HL-60 (cell line): ENCODE measurements at regions not wholly inside any gene's neighbourhood (a gene's known extent, or its start where the extent isn't known, plus 50 kb on each side); places are given as distances from the start of the nearest gene placed in this dataset.

Experiments
- GABPA ChIP-seq: IDR thresholded peaks from 2 replicates; pipeline ENCODE4 v1.6.1; 2012; ENCODE audit warnings: low read depth
- TF ChIP-seq, protein P1 (sequence below): IDR thresholded peaks from 2 replicates; pipeline ENCODE4 v1.6.1; 2012; ENCODE audit warnings: low read depth; ENCODE audit not compliant: insufficient replicate concordance

DNA sequence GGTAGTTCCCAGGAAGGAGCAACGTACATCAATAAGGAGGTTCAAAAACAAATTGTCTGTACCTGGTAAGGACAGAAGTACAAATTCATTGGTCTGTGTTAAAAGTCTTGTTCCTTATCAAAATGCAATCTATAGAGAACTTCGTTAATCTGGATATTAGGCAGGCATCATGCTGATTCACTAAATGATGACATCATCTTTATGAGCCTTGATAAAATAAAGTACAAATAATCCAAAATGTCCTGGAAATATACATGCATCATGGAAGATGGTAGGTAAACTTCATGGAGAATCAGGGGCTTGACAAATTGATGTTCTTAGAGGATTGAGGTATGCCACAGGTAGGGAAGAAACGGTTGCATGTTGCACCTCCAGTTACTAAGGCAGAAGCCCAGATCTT lies 433.9 kb downstream of the TRIML1 start:
- no peak for TF ChIP-seq GABPA
- TF ChIP-seq, protein P1, sequence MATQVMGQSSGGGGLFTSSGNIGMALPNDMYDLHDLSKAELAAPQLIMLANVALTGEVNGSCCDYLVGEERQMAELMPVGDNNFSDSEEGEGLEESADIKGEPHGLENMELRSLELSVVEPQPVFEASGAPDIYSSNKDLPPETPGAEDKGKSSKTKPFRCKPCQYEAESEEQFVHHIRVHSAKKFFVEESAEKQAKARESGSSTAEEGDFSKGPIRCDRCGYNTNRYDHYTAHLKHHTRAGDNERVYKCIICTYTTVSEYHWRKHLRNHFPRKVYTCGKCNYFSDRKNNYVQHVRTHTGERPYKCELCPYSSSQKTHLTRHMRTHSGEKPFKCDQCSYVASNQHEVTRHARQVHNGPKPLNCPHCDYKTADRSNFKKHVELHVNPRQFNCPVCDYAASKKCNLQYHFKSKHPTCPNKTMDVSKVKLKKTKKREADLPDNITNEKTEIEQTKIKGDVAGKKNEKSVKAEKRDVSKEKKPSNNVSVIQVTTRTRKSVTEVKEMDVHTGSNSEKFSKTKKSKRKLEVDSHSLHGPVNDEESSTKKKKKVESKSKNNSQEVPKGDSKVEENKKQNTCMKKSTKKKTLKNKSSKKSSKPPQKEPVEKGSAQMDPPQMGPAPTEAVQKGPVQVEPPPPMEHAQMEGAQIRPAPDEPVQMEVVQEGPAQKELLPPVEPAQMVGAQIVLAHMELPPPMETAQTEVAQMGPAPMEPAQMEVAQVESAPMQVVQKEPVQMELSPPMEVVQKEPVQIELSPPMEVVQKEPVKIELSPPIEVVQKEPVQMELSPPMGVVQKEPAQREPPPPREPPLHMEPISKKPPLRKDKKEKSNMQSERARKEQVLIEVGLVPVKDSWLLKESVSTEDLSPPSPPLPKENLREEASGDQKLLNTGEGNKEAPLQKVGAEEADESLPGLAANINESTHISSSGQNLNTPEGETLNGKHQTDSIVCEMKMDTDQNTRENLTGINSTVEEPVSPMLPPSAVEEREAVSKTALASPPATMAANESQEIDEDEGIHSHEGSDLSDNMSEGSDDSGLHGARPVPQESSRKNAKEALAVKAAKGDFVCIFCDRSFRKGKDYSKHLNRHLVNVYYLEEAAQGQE: no peak
